Ishikawa (cell line): ENCODE measurements at regions not wholly inside any gene's neighbourhood (a gene's known extent, or its start where the extent isn't known, plus 50 kb on each side); places are given as distances from the start of the nearest gene placed in this dataset.

ENCODE experiments used
- CEBPB ChIP-seq: IDR thresholded peaks from 2 replicates; pipeline ENCODE4 v1.6.1; 2012
- CREB1 ChIP-seq: IDR thresholded peaks from 2 replicates; pipeline ENCODE4 v1.6.1; 2012; ENCODE audit warnings: low read depth
- EGR1 ChIP-seq: IDR thresholded peaks from 2 replicates; pipeline ENCODE4 v1.6.1; 2012
- EP300 ChIP-seq: IDR thresholded peaks from 2 replicates; pipeline ENCODE4 v1.6.1; 2012; ENCODE audit warnings: borderline replicate concordance
- FOXM1 ChIP-seq: IDR thresholded peaks from 2 replicates; pipeline ENCODE4 v1.6.1; 2012; ENCODE audit warnings: low read depth, borderline replicate concordance
- NFIC ChIP-seq: IDR thresholded peaks from 2 replicates; pipeline ENCODE4 v1.6.1; 2012
- RAD21 ChIP-seq: IDR thresholded peaks from 2 replicates; pipeline ENCODE4 v1.6.1; 2012; ENCODE audit warnings: low read depth
- REST ChIP-seq: IDR thresholded peaks from 2 replicates; pipeline ENCODE4 v1.6.1; 2012; ENCODE audit warnings: low read depth, mild to moderate bottlenecking
- TAF1 ChIP-seq: IDR thresholded peaks from 2 replicates; pipeline ENCODE4 v1.6.1; 2012; ENCODE audit warnings: low read depth, mild to moderate bottlenecking
- TCF12 ChIP-seq: IDR thresholded peaks from 2 replicates; pipeline ENCODE4 v1.6.1; 2012; ENCODE audit warnings: low read depth
- TEAD4 ChIP-seq: IDR thresholded peaks from 2 replicates; pipeline ENCODE4 v1.6.1; 2012
- YY1 ChIP-seq: IDR thresholded peaks from 2 replicates; pipeline ENCODE4 v1.6.1; 2012; ENCODE audit warnings: low read depth
- ZBTB7A ChIP-seq: IDR thresholded peaks from 2 replicates; pipeline ENCODE4 v1.6.1; 2012; ENCODE audit warnings: low read depth
- TF ChIP-seq, protein P1 (sequence below): IDR thresholded peaks from 2 replicates; pipeline ENCODE4 v1.6.1; 2012
- TF ChIP-seq, protein P2 (sequence below): IDR thresholded peaks from 2 replicates; pipeline ENCODE4 v1.6.1; 2012

GRCh38 chr3:72222410-72222809 lies 437.5 kb upstream of the PROK2 start:
- TF ChIP-seq NFIC: no peak
- TF ChIP-seq CREB1: no peak
- TF ChIP-seq TEAD4: no peak
- no peak for TF ChIP-seq EGR1
- TF ChIP-seq ZBTB7A: no peak
- TF ChIP-seq TCF12: no peak
- TF ChIP-seq, protein P1, sequence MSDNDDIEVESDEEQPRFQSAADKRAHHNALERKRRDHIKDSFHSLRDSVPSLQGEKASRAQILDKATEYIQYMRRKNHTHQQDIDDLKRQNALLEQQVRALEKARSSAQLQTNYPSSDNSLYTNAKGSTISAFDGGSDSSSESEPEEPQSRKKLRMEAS: no peak
- TF ChIP-seq RAD21: no peak
- TF ChIP-seq FOXM1: no peak
- TF ChIP-seq EP300: no peak
- no peak for TF ChIP-seq TAF1
- no peak for TF ChIP-seq YY1
- TF ChIP-seq, protein P2, sequence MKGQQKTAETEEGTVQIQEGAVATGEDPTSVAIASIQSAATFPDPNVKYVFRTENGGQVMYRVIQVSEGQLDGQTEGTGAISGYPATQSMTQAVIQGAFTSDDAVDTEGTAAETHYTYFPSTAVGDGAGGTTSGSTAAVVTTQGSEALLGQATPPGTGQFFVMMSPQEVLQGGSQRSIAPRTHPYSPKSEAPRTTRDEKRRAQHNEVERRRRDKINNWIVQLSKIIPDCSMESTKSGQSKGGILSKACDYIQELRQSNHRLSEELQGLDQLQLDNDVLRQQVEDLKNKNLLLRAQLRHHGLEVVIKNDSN: no peak
- no peak for TF ChIP-seq CEBPB
- TF ChIP-seq REST: no peak

GRCh38 chr3:72220946-72221345 lies 436.0 kb upstream of the PROK2 start:
- no peak for TF ChIP-seq NFIC
- no peak for TF ChIP-seq ZBTB7A
- no peak for TF ChIP-seq CEBPB
- no peak for TF ChIP-seq RAD21
- no peak for TF ChIP-seq TAF1
- TF ChIP-seq, protein P2: no peak
- TF ChIP-seq TCF12: no peak
- no peak for TF ChIP-seq TEAD4
- TF ChIP-seq EP300: no peak
- TF ChIP-seq YY1: no peak
- TF ChIP-seq, protein P1: no peak
- TF ChIP-seq FOXM1: no peak
- no peak for TF ChIP-seq REST
- no peak for TF ChIP-seq CREB1
- no peak for TF ChIP-seq EGR1

DNA sequence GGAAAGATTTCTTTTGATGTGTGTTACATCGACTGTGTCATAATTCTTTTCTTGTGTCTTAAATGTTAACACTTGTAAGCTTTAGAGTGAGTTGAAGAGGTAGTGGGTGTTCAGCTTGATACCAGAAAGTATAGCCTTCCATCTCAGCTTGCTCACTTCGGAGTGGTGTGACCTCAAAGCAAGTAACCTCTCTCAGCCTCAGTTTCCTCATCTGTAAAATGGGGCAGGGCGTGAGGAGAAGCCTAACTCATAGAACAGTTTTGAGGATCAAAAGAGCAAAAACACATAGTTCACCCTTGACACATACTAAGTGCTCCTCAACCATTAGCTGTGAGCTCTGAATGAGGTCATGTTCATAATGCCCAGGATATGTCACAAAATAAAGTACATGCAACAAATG lies 434.8 kb upstream of the PROK2 start:
- TF ChIP-seq FOXM1: no peak

GRCh38 chr3:72217570-72217969 lies 432.6 kb upstream of the PROK2 start:
- no peak for TF ChIP-seq CEBPB
- no peak for TF ChIP-seq CREB1
- TF ChIP-seq REST: no peak

- TF ChIP-seq TEAD4: no peak
- TF ChIP-seq, protein P2: no peak
- no peak for TF ChIP-seq TCF12
- no peak for TF ChIP-seq ZBTB7A
- TF ChIP-seq EGR1: no peak
- no peak for TF ChIP-seq CREB1
- TF ChIP-seq TAF1: no peak
- no peak for TF ChIP-seq EP300
- no peak for TF ChIP-seq CEBPB
- TF ChIP-seq, protein P1: no peak
- TF ChIP-seq REST: no peak
- no peak for TF ChIP-seq YY1
- no peak for TF ChIP-seq RAD21
- no peak for TF ChIP-seq NFIC
- TF ChIP-seq FOXM1: no peak
These were observed 429.4 kb upstream of the PROK2 start for GRCh38 chr3:72214066-72214951.
